Thoracic aorta (tissue), 2 donors: ENCODE measurements at regions not wholly inside any gene's neighbourhood (a gene's known extent, or its start where the extent isn't known, plus 50 kb on each side); places are given as distances from the start of the nearest gene placed in this dataset.

Experiments
- ATAC-seq: fragments of 150-250 bp; one replicate; pipeline ENCODE4 v1.8.0; 2017; ENCODE audit warnings: low read depth; ENCODE audit not compliant: insufficient number of reproducible peaks, low FRiP score
- DNase-seq: peaks from one replicate; pipeline ENCODE4 v3.0.0-alpha.2; 2020; ENCODE audit warnings: low spot score
- H3K27ac ChIP-seq, 2 donors: fragments of 200-600 bp; sonication (generic); 1 replicate in 1 of 2; 2 replicates in 1 of 2; pipeline ENCODE4 v1.5.1; 2016; ENCODE audit warnings: mild to moderate bottlenecking in 2 of 2, moderate library complexity in 2 of 2
- H3K27me3 ChIP-seq: fragments of 200-600 bp; sonication (generic); replicated peaks from 2 replicates; pipeline ENCODE4 v1.6.0; 2016; ENCODE audit warnings: mild to moderate bottlenecking; ENCODE audit not compliant: insufficient read depth
- H3K36me3 ChIP-seq: fragments of 200-600 bp; sonication (generic); one replicate; pipeline ENCODE4 v1.5.1; 2016
- H3K4me1 ChIP-seq, 2 donors: fragments of 200-600 bp; sonication (generic); 1 replicate in 1 of 2; 2 replicates in 1 of 2; pipeline versions ENCODE4 v1.5.1 to v1.6.0; 2016; ENCODE audit warnings: low read depth in 2 of 2, mild to moderate bottlenecking in 1 of 2; ENCODE audit not compliant: control insufficient read depth in 1 of 2
- H3K4me3 ChIP-seq: fragments of 200-600 bp; sonication (generic); 2 replicates; pipeline ENCODE4 v1.5.1; 2016; ENCODE audit warnings: mild to moderate bottlenecking
- H3K9me3 ChIP-seq: fragments of 200-600 bp; sonication (generic); 2 replicates; pipeline ENCODE4 v1.5.1; 2016
- TF ChIP-seq, protein P1 (sequence below): fragments of 200-600 bp; sonication (generic); IDR thresholded peaks from one replicate; pipeline ENCODE4 v1.5.1; 2019; ENCODE audit warnings: antibody characterized with exemption

DNA sequence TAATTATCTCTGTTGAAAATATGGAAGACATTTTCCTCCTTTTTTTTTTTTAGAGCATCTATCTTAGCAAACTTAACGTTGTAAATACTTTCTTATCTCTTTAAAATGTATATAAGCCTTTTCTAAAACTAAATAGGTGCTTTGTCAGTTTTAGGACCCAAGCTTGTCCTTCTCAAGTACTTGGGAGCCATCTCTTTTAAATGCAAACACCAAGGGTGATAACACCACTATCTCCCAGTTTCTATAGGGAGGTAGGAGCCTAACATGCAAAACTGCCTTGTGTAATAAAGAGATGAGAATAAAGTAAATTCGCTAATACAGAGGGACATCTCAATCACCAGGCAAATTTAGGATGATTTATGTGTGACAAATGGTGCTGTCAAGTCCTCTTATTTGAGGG lies 157.0 kb upstream of the FAM83B start:
- no peaks in the 10 kb centered on the region for H3K4me1 ChIP-seq
- H3K27me3 ChIP-seq, result no peaks in the 10 kb centered on the region
- no peak for DNase-seq
- H3K9me3 ChIP-seq, result no peaks in the 10 kb centered on the region
- H3K36me3 ChIP-seq, result no peaks in the 10 kb centered on the region
- no peak overlapping the region for H3K4me3 ChIP-seq
- TF ChIP-seq, protein P1, sequence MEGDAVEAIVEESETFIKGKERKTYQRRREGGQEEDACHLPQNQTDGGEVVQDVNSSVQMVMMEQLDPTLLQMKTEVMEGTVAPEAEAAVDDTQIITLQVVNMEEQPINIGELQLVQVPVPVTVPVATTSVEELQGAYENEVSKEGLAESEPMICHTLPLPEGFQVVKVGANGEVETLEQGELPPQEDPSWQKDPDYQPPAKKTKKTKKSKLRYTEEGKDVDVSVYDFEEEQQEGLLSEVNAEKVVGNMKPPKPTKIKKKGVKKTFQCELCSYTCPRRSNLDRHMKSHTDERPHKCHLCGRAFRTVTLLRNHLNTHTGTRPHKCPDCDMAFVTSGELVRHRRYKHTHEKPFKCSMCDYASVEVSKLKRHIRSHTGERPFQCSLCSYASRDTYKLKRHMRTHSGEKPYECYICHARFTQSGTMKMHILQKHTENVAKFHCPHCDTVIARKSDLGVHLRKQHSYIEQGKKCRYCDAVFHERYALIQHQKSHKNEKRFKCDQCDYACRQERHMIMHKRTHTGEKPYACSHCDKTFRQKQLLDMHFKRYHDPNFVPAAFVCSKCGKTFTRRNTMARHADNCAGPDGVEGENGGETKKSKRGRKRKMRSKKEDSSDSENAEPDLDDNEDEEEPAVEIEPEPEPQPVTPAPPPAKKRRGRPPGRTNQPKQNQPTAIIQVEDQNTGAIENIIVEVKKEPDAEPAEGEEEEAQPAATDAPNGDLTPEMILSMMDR, result no peak
- ATAC-seq, result no peak
- no peak overlapping the region for H3K27ac ChIP-seq

DNA sequence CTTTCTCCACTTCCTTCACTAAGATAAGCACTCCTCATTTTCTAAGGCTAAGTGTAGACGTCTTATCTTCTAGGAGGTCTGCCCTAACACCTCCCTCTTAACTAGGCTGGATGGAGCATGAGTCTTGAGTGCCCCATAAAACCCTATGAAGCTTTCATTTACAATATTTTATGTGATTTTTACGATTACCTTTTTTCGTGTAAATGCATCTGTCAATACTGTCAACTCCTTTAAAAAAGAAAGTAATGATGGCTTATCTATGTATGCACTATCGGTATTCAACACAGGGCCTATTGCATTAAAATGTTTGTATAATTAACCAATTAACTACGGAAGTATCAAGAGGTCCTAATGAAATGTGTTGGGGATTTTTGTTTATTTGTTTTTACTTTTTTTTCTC lies 156.0 kb upstream of the FAM83B start:
- H3K9me3 ChIP-seq, result no peaks in the 10 kb centered on the region
- ATAC-seq (no peak), DNase-seq (no peak)
- TF ChIP-seq, protein P1, result no peak
- no peaks in the 10 kb centered on the region for H3K36me3 ChIP-seq
- H3K4me1 ChIP-seq, result no peaks in the 10 kb centered on the region
- H3K4me3 ChIP-seq, result no peak overlapping the region
- H3K27ac ChIP-seq, result no peak overlapping the region
- no peaks in the 10 kb centered on the region for H3K27me3 ChIP-seq

DNA sequence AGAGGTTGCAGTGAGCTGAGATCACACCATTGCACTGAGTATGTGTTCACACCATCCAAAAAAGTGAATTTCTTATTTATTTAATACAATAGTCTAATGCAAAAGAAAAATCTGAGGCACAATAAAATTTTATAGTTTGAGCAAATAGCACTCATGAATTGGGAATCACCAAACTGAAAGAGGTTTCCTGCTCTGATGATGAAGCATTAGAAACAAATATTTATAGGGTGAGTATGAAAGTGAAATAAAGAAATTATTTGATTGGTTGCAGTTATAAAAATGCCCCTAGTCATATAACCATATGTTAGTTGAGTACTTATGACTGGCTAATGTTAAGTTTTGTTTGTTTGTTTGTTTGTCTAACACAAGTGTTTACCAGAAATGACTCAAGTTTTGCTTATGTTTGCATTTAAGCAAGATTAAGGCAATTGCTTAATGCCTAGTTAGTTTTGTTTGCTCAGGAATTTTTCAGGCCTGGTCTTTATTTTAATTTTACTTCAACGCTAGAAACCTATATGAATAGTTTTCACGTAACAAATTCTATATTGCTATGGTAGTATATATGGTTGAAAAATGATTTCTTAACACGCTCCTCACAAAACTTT lies 151.5 kb upstream of the FAM83B start:
- Histone ChIP-seq H3K36me3 (no peaks in the 10 kb centered on the region), H3K4me1 (no peaks in the 10 kb centered on the region), H3K9me3 (no peaks in the 10 kb centered on the region), H3K27ac (no peak overlapping the region), H3K4me3 (no peak overlapping the region), H3K27me3 (no peaks in the 10 kb centered on the region)
- no peak for ATAC-seq
- TF ChIP-seq, protein P1, result no peak
- DNase-seq, result no peak

DNA sequence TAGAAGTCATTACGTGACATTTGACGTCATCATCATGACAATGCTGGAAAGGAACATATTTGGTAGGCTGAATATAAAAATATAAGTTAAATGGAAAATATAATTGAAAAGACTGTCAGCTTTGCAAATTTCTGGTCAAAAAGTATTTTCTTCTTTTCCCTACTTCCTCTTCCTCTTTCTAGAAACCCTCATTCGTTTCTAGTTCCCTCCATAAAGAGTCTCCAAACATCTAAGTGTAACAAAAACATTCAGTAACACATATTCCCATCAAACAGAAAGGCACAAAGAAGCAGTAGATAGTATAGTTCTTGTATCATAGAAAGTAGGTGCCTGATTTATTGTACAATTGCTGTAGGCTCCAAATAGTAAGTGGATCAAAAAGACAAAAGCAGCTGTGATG lies 150.8 kb upstream of the FAM83B start:
- TF ChIP-seq, protein P1, result no peak
- Histone ChIP-seq H3K27me3 (no peaks in the 10 kb centered on the region), H3K4me1 (no peaks in the 10 kb centered on the region), H3K36me3 (no peaks in the 10 kb centered on the region), H3K27ac (no peak overlapping the region), H3K4me3 (no peak overlapping the region), H3K9me3 (no peaks in the 10 kb centered on the region)
- DNase-seq (no peak), ATAC-seq (no peak)

DNA sequence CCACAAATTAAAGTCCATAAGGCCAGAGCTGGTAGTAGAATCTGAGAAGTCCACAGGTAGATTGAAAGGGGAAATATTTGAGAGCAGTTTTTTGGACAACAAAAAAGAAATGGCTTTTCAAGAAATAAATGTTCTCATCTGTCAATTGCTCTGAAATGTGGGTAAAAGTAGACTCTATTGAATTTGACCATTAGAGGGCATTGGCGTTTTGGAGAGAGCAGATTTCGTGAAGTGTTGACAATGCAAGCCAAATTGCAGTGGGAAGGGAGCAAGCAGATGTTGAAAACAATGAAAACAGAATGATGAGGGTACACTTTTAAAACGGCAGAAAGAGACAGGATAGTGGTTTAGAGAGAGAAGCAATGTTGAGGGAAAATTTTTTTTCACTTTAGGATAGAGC lies 149.1 kb upstream of the FAM83B start:
- ATAC-seq (no peak), DNase-seq (no peak)
- Histone ChIP-seq H3K9me3 (no peaks in the 10 kb centered on the region), H3K4me1 (no peaks in the 10 kb centered on the region), H3K27me3 (no peaks in the 10 kb centered on the region), H3K27ac (no peak overlapping the region), H3K4me3 (no peak overlapping the region), H3K36me3 (no peaks in the 10 kb centered on the region)
- TF ChIP-seq, protein P1, result no peak
